HG02870 (cell line): ENCODE measurements at regions not wholly inside any gene's neighbourhood (a gene's known extent, or its start where the extent isn't known, plus 50 kb on each side); places are given as distances from the start of the nearest gene placed in this dataset.

Source experiments
- ATAC-seq: cut with Tn5 transposase; IDR thresholded peaks from one replicate; pipeline ENCODE4 v1.9.1; 2021; ENCODE audit warnings: mild to moderate bottlenecking, moderate library complexity; ENCODE audit not compliant: unreplicated experiment

DNA sequence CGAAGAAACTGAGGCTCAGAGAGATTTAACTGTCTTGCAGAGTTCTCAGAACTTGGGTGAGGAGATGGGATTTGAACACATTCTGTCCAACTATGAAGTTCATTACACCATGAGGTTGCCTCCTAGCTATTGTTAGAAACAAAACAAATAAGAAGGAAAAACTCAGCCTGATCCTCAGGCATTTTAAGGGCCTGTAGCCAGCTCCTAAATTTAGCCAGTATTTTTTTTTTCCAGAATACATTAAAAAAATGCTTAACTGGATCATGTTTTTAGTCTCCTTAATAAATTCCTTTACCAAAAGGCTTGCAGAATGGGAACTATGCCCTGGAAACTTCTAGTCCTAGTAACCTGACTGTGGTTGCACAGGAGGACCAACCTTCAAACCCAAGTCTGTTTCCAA lies 212.0 kb downstream of the CSNK2A3 start:
- ATAC-seq = no peak

DNA sequence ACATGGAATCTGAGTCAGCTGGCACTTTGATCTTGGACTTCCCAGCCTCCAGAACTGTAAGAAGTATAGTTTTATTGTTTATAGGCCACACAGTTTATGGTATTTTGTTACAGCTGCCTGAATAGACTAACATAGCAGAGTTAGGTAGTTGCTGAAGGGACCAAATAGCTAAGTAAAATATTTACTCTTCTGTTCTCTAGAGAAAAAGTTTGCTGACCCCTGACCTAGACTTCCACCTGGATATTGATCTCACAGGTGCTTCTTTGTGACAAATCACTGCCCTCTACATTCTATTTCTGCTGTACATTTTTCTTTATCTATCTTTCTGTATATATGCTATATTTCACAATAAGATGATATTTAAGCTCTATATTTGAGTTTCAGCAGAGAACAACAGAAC lies 212.5 kb downstream of the CSNK2A3 start:
- no peak for ATAC-seq

DNA sequence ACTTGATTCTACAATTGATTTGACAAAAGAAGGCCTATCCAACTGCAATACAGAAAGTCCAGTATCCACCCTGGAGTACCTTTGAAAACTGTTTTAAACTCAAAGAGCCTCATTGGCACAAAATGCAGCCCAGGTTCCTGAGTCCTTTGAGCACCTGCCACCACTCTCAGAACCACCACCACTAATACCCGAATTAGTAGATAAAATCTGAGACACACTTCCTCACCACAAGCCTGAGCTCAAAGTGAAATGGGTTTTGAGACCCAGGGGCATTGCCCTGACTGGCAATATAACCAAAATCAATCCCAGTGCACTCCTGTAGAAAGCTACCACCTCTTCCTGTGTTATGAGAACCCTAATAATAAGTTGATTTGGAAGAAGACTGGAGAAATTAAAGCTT lies 215.7 kb downstream of the CSNK2A3 start:
- ATAC-seq = no peak

DNA sequence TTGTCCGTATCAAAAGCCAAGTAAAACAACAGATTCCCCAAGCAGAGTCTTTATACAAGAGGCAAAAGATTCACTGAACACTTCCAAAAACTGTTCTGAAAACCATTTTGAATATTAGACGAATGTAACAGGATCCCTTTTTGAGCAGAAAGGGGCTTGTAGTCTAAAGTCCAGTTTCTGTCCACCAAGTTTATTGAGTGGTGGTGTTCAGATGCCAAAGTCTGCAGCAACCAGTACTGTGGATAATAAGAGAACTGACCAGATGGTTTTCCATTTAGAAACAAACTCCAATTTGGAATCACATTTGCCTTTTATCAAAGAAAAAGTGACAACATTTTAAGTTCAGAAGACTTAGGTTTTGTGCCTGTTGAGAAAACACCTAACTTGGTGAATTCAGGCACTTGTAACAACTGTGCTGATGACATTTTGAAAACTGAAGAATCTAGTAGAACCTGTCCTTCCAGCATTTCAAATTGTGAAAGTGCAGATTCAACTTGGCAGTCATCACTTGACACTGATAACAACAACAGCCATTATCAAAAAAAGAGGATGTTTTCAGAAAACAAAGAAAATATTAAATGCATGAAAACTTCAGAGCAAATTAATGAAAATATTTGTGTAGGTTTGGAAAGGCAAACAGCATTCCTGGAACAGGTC lies 217.1 kb downstream of the CSNK2A3 start:
- ATAC-seq = no peak

DNA sequence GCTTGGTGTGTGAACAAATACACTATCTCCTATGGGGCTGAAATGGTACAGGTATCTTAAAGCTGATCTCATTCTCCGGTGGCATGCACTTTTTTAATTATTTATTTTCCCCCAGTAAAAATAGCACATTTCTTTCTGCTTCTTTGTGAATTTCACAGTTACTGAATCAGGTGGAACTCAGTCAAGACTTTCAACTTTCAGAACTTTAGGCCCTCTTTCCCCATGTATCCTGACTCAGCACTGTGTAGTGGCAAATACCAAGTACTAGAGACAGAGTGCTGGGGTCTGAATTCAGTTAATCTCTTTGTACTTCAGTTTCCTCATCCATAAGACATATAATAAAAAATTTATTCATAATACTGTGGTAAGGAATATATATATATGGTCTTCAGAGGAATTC lies 223.9 kb downstream of the CSNK2A3 start:
- no peak for ATAC-seq

DNA sequence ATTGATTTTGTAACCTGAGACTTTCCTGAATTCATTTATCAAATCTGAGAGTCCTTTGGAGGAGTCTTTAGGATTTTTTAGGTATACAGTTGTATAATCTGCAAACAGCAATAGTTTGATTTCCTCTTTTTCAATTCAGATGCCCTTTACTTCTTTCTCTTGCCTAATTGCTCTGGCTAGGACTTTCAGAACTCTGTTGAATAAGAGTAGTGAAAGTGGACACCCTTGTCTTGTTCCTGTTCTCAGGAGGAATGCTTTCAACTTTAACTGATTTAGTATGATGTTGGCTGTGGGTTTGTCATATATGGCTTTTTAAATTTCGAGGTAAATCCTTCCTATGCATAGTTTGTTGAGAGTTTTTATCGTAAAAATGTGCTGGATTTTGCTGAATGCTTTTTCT lies 227.4 kb downstream of the CSNK2A3 start:
- ATAC-seq = no peak

DNA sequence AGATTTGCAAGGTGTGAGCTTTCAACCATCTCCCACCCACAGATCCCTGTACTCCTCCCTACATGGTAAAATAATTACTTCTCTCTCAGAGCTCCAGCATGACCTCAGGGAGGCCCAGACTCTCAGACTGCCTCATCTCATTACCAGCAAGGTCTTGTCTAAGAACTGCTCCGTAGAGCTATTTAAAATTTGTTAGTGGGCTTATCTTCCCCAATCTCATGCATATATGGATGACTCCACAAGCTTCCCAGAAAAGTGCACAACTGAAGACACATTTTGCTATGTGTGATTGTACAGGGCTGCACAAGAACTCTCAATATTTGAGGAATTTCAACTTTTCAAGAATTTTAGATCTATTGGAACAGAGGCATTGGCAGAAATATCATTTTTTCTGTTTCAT lies 230.3 kb downstream of the CSNK2A3 start:
- ATAC-seq = no peak

DNA sequence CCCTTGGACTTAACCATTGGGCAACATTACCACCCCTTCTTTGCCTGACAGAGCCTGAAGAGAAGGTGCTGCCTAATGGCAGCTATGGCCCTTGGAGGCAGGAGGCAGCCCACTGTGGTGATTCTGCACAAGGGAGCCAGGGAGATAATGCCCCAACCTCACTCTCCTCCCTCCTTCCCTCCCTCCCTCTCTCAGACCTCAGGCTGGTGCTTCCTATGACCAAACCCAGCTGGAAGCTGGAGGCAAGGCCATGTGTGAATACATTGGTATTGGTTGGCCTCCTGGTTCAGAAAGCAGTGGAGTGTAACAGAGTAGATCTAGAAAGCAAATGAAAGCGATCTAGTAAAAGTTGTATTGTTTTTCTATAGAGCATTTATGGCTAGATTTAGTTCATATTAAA lies 233.1 kb downstream of the CSNK2A3 start:
- ATAC-seq = no peak

DNA sequence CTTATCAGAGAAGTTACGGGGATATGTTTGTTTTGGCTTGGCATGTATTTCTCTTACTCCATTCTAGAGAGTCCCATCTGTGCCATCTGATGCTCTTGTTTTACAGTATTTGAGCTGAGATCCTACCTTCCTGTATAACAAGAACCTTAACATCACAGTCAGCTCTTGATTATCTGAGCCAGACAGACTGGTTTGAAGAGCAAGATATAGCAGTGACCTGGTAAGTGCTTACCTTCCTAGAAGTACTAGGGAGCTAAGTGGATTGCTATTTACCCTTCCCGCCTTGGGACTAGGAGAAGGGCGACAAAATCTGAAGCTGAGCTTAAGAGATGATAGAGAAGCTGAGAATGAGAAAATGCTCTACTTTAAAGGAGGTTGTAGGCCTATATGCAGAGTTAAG lies 235.3 kb downstream of the CSNK2A3 start:
- ATAC-seq = no peak

DNA sequence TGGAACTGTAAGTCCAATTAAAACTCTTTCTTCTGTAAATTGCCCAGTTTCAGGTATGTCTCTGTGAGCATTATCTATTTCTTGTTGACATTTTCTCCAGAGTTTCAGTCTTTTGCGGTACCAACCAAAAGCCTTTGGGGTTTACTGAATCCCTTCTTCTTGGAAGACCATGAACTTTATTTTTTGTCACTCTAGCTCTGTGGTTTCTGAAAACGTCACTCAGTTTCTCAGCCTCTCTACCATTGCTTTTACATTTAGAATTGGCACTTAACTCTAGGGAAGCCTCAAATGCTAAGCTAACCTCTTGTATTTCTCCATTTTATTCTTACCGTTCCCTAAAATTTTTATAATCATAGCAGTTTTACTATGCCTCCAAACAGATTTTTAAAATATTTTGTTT lies 237.6 kb downstream of the CSNK2A3 start:
- no peak for ATAC-seq

DNA sequence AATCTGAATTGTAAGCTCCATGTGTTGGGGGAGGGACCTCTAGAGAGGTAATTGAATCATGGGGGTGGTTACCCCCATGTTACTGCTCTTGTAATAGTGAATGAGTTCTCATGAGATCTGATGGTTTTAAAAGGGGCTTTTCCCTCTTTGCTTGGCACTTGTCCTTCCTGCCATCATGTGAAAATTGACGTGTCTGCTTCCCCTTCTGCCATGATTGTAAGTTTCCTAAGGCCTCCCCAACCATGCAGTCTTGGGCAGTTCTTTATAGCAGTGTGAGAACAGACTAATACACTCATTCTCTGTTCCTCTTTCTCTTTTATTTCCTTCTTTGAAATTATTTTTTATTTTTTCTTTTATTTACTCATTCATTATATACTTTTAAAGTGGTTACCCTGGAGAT lies 239.4 kb downstream of the CSNK2A3 start:
- no peak for ATAC-seq

DNA sequence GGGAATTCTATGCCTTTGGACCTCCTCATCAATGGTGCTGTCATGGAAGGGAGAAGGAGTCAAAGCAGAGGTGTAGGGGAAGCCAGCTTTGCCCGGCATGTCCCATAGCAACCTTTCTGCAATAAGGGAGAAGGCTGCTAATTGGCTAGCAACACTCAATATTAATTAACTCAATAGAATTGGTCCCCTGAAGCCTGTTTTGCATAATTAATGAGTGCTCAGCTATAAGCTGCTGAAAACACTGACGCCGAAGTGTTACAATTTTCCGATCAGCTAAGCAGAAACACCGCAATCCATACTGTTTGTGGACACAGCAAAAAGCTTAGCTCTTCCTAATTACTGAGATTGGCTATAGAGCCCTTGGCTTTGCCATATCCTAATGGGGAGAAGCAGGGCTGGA lies 245.0 kb downstream of the CSNK2A3 start:
- ATAC-seq = no peak

DNA sequence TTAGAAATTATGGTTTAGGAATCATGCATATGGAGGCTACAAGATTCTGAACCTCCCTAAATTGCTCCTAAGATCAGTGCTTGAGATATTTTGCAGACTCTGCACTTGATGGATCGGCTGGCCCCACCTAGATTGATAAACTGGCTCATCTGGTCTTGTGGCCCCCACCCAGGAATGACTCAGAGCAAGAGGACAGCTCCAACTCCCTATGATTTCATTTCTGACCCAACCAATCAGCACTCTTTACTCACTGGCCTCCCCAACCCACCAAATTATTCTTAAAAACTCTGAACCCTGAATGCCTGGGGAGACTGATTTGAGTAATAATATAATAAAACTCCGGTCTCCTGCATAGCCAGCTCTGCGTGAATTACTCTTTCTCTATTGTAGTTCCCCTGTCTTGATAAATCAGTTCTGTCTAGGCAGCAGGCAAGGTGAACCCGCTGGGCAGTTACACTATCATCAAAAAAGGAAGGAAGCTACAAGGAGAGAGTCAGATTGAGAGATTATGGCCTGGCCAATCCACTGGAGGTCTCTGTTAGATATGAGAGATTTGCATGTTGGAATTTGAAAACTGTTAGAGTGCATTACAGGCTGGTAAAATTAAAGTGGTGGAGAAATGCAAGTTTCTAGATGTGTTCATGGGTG lies 245.8 kb downstream of the CSNK2A3 start:
- ATAC-seq = no peak

DNA sequence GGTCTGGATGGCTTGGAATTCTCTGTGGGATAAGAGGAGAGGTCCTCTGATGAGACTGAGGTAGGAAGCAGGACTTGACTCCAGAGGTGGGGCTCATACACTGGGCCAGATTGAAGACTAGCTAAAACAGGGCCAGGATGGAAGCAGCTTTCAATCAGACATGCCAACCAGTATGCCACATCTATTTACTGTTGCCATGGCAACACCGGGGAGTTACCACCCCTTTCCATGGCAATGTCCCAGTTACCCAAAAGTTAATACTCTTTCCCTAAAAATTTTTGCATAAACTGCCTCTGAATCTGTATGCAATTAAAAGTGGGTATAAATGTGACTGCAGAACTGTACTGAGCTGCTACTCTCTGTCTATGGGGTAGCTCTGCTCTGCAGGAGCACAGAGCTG lies 247.5 kb upstream of the ZBED5 start:
- no peak for ATAC-seq

DNA sequence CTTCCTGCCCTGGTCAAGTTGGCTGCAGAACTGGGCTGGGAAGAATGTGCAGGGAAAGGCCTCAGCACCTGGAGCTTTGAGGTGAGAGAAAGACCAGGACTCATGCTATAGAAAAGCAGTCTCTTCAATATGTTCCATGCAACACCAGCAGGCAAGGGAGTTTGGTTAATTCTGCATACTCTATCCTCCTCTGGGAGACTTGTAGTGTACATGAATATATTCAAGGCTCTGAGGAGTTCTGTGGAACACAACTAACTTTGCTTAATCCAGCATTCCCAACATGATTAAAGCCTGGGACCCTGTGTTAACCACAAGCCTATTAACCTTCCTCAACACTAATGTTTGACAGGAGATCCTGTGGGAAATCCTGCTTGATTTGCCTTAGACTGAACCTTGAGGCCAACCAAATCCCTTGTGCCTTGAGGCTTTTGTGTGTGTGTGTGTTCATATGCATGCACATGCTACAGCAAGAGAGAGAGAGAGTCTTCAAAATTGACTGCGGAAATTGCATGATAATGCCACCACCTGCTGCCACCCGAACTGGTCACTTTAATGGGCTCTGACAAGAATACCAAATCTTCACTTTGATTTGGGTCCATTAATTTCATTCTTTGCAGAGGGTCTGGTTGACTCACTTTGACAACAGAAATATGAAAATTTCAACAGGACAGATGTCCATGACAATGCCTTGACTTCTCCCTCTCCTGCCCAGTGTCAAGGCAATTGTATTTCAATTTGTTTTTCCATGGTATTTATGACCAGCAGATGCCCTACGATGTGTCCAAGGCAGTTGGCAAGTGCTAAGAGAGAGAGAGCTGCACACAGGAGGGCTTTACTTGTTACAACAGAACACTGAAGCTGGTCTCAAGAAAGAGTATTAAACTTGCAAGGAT lies 238.2 kb upstream of the ZBED5 start:
- ATAC-seq = no peak

DNA sequence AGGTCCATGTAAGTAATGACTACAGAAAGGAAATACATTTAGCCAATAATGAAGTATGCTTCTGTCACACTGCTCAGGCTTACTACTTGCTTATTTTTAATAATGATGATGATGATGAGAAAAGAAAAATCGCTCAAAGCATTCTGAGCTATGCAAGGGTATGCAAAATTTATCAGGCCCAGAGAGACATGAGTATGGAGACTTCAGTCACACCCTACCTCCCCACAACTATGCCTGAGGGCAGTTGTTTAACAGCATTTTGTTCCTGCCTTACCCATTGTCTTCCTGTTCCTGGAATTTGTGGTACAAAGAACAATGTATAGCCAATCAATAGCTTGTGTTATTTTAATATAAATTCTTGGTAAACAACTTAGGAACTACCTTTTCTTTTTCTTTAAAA lies 232.6 kb upstream of the ZBED5 start:
- ATAC-seq = no peak

DNA sequence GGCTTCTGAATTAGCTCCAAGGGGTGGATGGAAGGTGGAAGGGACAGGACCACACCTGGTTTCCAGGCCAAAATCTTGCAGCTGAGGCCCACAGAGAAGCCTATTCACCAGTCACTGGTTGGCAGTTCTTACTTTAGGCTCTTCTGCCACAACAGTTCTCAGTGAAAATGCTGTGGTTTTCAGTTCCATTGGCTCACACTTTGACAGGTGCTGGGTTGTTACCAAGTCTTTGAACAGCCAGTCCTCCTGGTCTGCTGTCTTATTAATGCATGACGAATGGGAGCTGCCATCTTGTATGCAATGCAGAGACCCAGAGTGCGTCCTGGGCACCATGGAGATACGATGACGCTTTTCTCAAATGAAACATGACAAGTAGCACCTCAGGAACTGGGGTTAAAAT lies 232.0 kb upstream of the ZBED5 start:
- no peak for ATAC-seq

DNA sequence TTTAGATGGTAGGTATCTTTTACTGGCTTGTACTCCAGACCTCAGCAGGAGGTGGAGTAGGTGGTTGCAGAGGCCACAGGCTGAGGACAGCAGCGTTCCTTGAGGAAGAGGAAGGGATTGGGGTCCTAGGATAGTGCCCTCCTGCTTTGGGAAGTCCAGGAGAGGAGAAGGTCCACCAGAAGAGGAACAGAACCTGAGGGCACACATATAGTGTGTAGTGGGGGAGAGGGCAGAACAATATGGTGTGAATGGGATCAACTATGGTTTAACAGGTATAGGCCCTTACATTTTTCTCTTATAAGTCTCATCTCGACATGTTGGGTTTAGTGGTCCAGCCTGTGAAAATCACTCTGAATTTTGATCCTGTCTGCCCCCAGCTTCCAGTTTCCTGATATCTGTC lies 229.1 kb upstream of the ZBED5 start:
- no peak for ATAC-seq

DNA sequence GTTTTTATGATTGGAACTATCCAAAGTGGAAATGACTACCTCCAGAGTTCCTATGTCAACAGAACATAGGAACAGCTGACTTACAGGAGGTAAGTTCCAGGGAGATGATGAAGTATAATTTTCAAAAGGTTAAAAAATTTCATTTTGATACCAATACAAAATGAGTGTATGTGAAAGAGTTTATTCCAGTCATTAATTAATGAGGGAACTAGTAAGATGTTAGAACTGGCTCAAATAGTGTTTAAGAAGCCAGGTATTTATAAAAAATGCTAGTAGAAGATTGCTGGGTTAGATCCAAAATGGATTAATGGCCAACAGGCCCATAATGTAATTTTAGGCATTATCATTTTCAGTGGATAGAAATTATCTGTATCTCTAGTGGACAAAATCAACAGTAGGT lies 227.7 kb upstream of the ZBED5 start:
- ATAC-seq = no peak

DNA sequence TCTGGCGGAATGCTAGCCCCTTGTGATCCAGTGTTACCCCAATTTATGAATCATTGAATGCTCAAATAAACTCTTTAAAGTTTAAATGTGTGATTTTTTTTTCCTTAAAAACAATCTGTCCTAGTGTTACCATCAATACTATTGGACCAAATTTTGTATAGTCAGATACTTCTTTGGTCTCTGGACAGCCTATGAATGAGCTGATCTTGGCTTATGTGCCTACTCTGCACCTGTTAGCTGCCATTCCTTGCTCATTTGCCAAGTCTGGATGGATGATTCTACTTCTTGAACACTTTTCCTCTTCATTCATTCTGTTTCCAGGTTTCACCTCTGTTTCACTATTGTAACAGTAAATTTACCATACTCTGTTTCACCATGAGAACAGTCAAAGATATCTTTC lies 226.5 kb upstream of the ZBED5 start:
- ATAC-seq = no peak

DNA sequence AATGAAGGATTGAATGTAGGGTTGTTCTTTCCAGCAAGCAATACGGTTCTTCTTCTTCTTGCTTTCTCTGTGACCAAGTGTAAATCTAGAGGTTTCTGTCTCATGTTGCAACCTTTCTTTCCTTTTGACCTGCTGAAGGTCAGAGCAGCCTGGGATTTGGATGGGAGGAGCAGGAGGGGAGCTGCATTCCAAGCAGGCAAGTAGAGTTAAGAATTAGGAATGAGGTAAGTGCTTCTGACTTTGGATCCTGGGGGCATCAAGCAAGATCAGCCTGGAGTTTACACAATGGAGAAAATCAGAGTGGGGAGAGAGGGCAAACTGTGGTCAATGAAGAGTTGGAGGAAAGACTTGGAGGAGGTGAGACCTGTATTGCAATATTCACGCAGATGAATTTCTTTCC lies 225.6 kb upstream of the ZBED5 start:
- ATAC-seq = no peak

DNA sequence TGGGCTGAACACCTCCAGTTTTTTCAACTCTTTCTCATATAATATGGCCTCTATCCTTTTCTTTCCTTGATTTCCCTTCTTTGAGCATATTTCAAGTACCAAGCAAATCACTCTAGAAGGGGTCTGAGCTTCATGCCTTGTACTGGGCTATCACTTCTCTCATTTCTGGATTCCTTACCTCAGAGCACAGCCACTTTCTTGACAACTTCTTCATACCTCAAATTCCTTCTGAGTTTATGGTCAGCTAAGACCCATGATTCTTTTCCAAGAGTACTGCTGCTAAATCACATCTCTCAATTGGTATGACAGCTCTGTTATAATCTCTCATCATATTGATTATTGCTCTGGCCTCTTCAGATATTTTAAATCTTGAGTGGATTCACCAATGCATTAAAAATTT lies 224.8 kb upstream of the ZBED5 start:
- no peak for ATAC-seq
